HG02678 (cell line): ENCODE measurements at regions not wholly inside any gene's neighbourhood (a gene's known extent, or its start where the extent isn't known, plus 50 kb on each side); places are given as distances from the start of the nearest gene placed in this dataset.
"Not testable (repeated sequence)": the region's sequence is repeated elsewhere in the genome, so short reads cannot be mapped to it uniquely, and the experiment has no call there.

Source experiments
- ATAC-seq: cut with Tn5 transposase; IDR thresholded peaks from one replicate; pipeline ENCODE4 v1.9.1; 2021; ENCODE audit warnings: mild to moderate bottlenecking, moderate library complexity; ENCODE audit not compliant: unreplicated experiment

DNA sequence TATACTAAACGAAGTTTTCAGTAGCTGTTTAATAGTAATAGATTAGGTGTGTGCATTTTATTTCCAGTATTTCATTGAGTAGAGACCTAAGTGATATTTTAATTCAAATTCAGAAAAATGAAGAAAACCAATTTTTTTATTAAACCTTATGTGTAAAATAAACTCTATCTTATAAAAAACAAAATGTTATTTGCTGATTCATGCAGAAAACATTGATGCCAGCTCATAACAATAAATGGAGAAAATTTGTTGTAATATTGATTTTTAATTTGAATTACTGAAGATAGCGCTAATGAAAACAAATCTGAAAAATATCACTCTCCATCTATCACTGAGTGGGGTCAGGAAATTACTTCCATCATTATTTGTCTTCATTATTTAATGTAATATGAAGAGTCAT is 1177.8 kb upstream of the SEMA6A start:
- no peak for ATAC-seq

GRCh38 chr5:117748336-117748735 is 1173.7 kb upstream of the SEMA6A start:
- no peak for ATAC-seq

- ATAC-seq: no peak
Observed at GRCh38 chr5:117743337-117743736, 1168.7 kb upstream of the SEMA6A start.

DNA sequence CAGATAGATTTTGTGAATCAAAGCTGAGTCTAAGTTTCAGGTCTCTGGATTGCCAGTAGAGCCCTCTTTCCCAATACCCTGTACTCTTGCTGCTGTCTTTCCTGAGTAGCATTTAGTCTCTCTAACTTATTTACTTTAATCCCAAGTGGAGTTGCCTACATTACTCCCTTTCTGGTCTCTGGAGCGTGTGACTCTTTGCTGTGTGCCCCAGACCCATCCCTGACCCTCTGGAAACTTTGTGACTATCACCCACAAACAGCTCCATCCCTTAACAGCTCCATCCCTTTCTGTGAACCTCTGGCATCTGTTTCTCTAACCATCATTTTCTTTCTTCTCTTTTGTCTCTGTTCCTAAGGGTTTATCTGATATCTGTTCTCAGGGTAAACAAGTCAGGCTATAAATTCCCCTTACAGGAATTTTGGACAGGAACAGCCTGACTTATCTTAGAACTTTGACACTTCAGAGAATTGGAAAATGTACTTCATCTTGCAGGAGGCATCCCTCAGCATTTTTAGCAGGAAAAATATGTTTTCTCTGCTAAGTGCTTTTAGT is 1167.1 kb upstream of the SEMA6A start:
- no peak for ATAC-seq

- no peak for ATAC-seq
Observed at GRCh38 chr5:117740268-117740667, 1165.6 kb upstream of the SEMA6A start.

DNA sequence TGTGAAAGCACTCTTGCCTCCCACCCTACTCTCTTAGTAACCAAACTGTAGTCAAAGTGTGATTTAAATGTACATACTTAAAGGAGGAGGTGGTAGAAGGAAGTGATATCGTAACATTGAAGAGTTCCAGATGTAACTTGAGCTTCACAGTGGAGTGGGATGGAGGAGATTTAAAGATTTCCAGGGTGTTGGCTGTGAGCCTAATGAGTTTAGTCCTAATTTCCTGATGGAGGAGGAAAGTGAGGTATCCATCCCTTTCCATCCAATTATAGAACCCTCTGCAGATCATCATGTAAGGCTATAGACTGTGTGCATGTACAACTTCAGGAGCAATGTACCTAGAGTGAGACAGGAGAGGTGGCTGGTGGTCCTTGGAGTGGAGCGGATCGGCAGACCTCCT is 1163.9 kb upstream of the SEMA6A start:
- no peak for ATAC-seq

DNA sequence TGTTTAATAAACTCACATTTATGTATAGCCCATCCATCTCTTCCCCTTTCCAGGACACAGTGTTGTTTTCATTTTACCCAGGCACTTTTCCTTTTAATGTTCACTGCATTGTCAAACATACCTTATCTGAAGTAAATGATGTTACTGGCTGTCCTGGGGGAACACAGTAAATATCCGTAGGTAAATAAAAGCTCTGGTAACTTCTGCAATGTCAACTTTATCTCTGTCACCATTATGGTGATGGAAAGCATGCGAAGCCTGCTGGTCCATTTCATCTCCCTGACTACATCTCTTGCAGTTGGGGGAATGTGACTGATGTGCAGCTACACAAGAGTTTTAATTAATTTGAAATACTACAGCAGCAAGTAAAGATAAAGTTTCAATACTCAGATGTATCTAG is 1162.1 kb upstream of the SEMA6A start:
- no peak for ATAC-seq

- ATAC-seq: no peak
Observed at GRCh38 chr5:117734056-117734455, 1159.4 kb upstream of the SEMA6A start.

GRCh38 chr5:117733051-117733450 is 1158.4 kb upstream of the SEMA6A start:
- ATAC-seq: no peak

DNA sequence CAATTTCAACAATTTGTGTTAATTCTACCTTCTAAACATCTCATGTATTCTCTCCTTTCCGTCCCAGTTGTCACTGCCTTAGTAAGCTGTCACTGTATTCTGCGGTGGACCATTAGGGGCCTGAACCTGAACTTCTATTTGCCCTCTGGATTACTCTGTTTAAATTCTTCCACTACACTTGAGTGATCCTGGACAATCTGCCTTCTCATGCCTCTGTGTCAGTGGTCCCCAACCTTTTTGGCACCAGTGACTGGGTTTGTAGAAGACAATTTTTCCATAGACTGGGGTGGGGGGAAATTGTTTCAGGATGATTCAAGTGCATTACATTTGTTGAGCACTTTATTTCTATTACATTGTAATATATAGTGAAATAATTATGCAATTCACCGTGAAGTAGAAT is 1157.6 kb upstream of the SEMA6A start:
- ATAC-seq: no peak

DNA sequence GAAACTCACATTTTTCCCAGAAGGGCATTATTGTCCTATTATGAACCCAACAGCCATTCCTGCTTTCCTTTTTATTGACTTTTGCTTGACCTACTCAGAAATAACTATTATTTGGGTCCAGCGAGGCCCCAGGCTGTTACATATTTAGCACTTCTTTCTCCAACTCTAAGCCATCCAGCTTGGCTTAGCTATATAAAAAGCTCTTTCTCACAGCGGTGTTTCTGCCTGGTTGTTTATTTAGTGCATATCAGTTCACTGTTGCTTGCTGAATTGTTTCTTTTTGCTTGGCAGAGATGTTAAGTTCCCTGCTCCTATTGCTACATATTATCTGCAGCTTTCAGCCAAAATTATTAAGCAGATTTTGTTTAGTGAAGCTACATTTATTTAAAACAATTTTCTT is 1156.8 kb upstream of the SEMA6A start:
- ATAC-seq: no peak

- not testable (repeated sequence) for ATAC-seq
Observed at GRCh38 chr5:117720784-117721183, 1146.2 kb upstream of the SEMA6A start.

DNA sequence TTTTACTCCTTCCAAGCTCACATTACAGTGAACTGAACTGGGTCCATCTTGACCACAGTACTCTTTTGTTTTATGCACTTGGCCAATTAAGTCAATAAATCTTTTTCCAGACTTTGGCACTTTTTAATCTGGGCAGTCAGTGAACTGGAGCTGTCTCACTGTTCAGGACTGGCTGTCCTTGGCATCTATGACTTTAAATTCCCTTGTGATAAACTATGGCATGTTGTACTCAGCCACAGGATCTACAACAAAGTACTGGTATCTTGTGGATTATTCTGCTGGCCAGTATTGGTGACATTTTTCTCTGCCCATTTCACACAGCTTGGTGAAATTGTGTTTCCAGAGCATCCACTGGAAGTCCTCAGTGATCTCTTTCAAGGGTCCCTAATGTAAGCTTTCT is 1144.8 kb upstream of the SEMA6A start:
- ATAC-seq: no peak

DNA sequence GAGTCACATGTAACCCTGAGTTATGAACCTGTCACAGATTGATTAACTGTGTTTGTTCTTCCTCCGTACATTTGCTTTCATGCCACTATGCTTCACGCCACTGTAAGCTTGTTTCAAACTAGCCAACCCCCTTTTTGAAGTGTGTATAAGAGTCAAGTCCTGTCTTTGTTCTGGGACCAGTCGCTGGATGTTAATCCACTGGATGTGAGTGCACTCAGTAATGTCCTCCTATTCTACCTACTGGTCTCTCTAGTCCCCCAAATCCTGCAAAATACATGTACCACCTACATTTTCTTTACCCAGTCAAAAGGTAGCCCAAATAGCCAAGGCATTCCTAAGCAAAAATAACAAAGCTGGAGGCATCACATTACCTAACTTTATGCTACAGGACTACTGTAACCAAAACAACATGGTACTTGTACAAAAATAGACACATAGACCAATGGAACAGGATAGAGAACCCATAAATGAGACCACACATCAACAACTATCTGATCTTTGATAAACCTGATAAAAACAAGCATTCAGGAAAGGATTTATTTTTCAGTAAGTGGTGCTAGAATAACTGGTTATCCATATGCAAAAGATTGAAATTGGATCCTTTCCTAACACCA is 1139.1 kb upstream of the SEMA6A start:
- ATAC-seq: no peak

DNA sequence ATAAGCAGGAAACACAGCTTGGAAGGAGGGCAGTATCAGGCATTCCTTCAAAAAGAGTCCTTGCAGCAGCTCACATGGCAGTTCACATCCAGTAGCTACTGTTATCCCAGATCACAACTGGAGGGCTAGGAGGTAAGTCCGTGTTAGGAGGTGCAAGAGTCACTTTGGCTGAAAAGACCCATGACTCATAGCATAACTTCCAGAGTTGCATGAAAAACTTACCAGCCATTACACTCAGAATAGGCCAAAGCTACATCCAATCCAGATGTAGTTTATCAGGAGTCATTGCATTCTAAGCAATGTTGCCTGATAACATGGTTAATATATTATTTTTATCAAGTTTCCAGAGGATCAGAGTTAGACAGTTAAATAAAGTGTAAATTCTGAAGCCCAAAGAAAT is 1126.4 kb upstream of the SEMA6A start:
- ATAC-seq: no peak

DNA sequence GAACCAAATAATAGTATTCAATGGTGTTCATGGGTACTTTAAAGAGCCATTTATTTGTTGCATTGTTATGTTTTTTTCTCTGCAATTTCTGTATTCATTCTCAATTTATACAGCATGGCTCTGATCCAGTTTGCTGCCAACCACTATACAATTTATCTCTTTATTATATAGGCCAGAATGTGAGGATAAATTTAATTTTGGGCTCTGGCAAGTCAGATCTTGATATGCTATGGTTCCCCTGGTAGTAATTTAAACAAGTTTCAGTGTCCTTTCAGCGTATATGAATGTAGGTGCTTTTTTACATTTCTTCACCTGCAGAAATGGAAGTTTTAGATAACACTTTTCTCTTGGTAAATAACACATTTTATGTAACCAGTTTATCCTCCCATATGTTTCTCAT is 1118.0 kb upstream of the SEMA6A start:
- ATAC-seq: no peak

- no peak for ATAC-seq
Observed at GRCh38 chr5:117691081-117691870, 1116.7 kb upstream of the SEMA6A start.

GRCh38 chr5:117690612-117691011 is 1116.0 kb upstream of the SEMA6A start:
- ATAC-seq: no peak

- no peak for ATAC-seq
Observed at GRCh38 chr5:117686926-117687325, 1112.3 kb upstream of the SEMA6A start.

DNA sequence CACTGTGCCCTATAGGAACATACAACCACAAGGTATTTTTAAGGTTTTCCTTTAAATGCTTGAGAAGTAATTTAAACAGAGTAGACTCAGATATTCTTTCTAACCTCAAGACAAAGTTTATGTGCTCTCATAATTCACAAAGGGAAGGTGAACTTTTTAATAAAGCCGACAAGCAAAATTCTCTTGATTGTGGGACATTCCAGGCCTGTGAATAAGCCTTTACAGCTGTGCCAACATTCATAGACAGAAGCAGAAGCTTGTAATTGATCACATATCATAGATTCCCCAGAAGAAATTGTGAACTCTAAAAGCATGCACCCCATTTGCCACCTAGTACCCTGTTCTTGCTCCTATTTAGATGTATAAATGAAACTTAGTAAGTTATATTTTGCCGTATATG is 1107.8 kb upstream of the SEMA6A start:
- ATAC-seq: no peak

GRCh38 chr5:117681431-117682254 is 1107.0 kb upstream of the SEMA6A start:
- ATAC-seq: no peak

DNA sequence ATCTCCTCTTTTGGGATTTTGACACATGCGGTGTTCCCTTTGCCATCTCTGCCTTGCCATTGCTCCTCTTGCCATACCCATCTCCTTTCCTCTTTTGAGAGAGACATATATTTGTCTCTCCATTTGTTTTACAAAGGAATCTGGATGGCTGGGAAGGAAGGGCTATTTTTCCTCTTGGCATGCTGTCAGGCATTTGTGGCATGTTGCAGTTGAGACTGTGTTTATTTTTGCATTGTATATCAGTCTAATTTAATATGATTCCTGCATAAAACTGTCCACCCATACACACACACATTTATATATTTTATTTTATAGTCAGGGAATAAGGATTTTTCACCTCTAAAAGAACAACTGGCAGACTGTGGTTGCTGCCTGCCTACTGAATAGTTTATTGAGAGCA is 1105.8 kb upstream of the SEMA6A start:
- ATAC-seq: no peak
